Ectodermal cell (in vitro differentiated cells): ENCODE measurements at regions not wholly inside any gene's neighbourhood (a gene's known extent, or its start where the extent isn't known, plus 50 kb on each side); places are given as distances from the start of the nearest gene placed in this dataset.

Experiments
- H3K27ac ChIP-seq: 2 replicates; pipeline ENCODE4 v1.7.0; 2013; ENCODE audit warnings: mild to moderate bottlenecking, low read depth, low read length; ENCODE audit not compliant: insufficient read depth, poor library complexity, severe bottlenecking
- H3K27me3 ChIP-seq: 2 replicates; pipeline ENCODE4 v1.7.0; 2013; ENCODE audit warnings: mild to moderate bottlenecking, low read length; ENCODE audit not compliant: insufficient read depth, control insufficient read depth, poor library complexity, severe bottlenecking
- H3K36me3 ChIP-seq: one replicate; pipeline ENCODE4 v1.7.0; 2013; ENCODE audit warnings: low read length; ENCODE audit not compliant: control insufficient read depth, insufficient read depth
- H3K4me1 ChIP-seq: one replicate; pipeline ENCODE4 v1.7.0; 2013; ENCODE audit warnings: low read length; ENCODE audit not compliant: control insufficient read depth, insufficient read depth
- H3K4me3 ChIP-seq: 2 replicates; pipeline ENCODE4 v1.7.0; 2013; ENCODE audit warnings: low read depth, low read length, control low read depth; ENCODE audit not compliant: insufficient read depth
- H3K9me3 ChIP-seq: 2 replicates; pipeline ENCODE4 v1.7.0; 2013; ENCODE audit warnings: mild to moderate bottlenecking, low read length, moderate library complexity; ENCODE audit not compliant: control insufficient read depth
- WGBS, 2 experiments: methylation state at CpG; one replicate each; pipeline ENCODE4 v1.1.7; 2013; ENCODE audit warnings: missing lambda C conversion rate in 2 of 2; 5-methylcytosine and 5-hydroxymethylcytosine counted together

DNA sequence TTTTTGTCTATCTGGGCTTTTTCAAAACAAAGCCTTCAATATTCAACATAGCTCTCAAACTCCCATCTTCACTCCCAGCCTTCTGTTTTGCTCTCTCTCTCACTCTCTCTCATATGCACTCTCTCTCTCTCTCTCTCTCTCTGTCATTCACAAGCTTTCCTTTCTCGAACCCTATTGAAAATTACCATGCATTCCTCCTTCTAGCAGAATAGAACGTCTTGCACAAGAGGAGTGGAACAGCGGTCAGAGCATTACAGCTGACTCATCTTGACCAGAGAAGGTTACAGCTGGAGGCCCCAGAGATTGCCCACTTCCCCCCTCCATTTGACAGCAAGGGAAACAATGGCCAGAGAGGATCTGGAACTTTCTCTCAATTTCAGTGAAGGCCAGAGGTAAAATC lies 51.0 kb upstream of the LIFR start:
- H3K9me3 ChIP-seq, result no peaks in the 10 kb centered on the region
- no peak overlapping the region for H3K27ac ChIP-seq
- no peaks in the 10 kb centered on the region for H3K27me3 ChIP-seq
- H3K4me3 ChIP-seq, result no peak overlapping the region
- no peaks in the 10 kb centered on the region for H3K4me1 ChIP-seq
- 81% methylated on average over 3 of the region's 3 CpGs for WGBS, 2 experiments
- H3K36me3 ChIP-seq, result no peaks in the 10 kb centered on the region

DNA sequence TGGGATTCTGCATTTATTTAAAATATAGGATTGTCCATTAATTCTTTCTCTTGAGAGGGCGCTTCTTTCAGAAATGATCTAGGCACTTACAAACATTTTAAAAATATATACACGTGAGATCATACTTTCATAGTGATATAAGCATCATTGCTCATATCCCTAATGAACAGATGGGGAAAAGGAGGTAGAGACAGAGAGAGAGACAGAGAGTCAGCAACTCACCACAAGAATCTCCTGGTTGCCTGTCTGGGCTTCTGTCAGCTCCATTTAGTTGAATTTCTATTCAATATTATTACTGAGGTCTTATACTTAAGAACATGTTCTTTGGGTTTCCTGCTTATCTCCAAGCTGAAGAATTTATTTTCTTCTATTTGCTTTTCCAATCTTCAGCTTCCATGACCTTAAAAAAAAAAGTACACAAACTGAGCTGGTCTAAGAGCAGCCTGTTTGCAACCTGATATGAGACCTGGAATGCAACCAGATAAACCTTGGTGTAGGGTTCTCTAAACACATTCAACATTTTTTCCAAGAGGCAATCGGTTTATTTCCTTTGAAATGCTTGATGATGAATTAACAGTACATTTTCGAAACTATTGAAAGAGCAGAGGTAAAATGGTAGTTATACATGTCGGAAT lies 51.6 kb upstream of the LIFR start:
- no peaks in the 10 kb centered on the region for H3K4me1 ChIP-seq
- WGBS, 2 experiments, result 87 to 88% methylated on average over 3 to 5 of the region's 5 CpGs
- H3K27ac ChIP-seq, result no peak overlapping the region
- no peaks in the 10 kb centered on the region for H3K9me3 ChIP-seq
- H3K27me3 ChIP-seq, result no peaks in the 10 kb centered on the region
- H3K36me3 ChIP-seq, result no peaks in the 10 kb centered on the region
- H3K4me3 ChIP-seq, result no peak overlapping the region

DNA sequence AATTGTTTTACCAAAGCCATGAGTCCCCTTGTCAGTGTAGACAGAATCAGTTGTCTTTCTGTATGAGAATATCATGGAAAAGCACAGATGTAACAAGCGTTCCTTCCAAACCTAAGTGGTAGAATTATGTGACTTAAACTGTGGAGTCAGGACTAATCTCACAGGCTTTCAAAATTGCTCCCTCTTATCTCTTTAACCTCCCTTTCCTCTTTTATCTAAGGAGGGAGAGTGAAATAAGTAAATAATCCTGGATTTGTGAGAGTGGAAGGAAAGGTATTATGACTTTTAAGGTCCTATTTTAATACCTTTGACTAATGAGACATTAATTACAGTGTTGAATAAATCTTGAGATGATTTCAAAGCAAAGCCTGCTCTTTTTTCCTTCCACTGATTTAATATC lies 52.4 kb upstream of the LIFR start:
- no peak overlapping the region for H3K27ac ChIP-seq
- WGBS, 2 experiments, result 88% methylated on average over 1 of the region's 1 CpG
- H3K27me3 ChIP-seq, result no peaks in the 10 kb centered on the region
- no peaks in the 10 kb centered on the region for H3K36me3 ChIP-seq
- no peak overlapping the region for H3K4me3 ChIP-seq
- H3K4me1 ChIP-seq, result no peaks in the 10 kb centered on the region
- no peaks in the 10 kb centered on the region for H3K9me3 ChIP-seq

DNA sequence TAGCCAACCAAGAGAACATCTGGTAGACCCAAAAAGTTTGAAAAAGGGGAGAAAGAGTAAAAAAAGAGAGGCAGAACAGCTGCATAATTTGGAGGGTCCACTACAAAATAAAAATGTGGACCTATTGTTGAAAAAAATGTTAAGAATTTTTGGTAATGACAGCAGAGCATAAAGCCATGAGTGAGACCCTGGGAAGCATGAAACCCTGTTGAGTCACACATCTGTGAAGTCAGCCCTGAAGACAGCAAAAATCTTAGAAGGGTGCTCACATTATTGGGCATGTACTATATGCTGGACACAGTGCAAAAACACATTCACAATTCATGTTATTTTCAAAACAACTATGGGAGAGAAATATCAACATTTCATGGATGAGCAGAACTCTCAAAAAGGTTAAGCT lies 56.4 kb upstream of the LIFR start:
- H3K36me3 ChIP-seq, result no peaks in the 10 kb centered on the region
- H3K4me3 ChIP-seq, result no peak overlapping the region
- no peak overlapping the region for H3K27ac ChIP-seq
- H3K9me3 ChIP-seq, result no peaks in the 10 kb centered on the region
- H3K27me3 ChIP-seq, result no peaks in the 10 kb centered on the region
- peaks cover 3% of the 10 kb centered on the region for H3K4me1 ChIP-seq

DNA sequence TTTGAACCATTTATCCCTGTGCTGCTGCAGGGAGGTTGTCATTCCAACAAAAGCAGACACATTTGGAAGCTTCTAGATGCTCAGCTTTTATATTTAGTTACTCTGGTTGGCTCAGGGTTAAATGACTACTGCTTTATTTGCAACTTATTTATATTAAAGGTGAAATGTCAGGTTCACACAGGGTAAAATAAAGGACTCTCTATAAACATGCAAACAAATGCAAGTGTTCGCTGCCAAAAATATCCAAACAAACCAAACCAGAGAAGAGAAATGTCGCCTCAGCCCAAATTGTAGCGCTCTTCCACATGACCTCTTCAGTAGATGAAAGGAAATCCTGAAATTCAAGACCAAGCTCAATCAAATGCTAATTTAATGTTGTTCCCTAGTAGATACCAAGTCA lies 57.0 kb upstream of the LIFR start:
- H3K4me3 ChIP-seq, result no peak overlapping the region
- H3K4me1 ChIP-seq, result peaks cover 3% of the 10 kb centered on the region
- 89 to 99% methylated on average over 3 of the region's 3 CpGs for WGBS, 2 experiments
- H3K27me3 ChIP-seq, result no peaks in the 10 kb centered on the region
- no peaks in the 10 kb centered on the region for H3K36me3 ChIP-seq
- no peaks in the 10 kb centered on the region for H3K9me3 ChIP-seq
- H3K27ac ChIP-seq, result no peak overlapping the region

DNA sequence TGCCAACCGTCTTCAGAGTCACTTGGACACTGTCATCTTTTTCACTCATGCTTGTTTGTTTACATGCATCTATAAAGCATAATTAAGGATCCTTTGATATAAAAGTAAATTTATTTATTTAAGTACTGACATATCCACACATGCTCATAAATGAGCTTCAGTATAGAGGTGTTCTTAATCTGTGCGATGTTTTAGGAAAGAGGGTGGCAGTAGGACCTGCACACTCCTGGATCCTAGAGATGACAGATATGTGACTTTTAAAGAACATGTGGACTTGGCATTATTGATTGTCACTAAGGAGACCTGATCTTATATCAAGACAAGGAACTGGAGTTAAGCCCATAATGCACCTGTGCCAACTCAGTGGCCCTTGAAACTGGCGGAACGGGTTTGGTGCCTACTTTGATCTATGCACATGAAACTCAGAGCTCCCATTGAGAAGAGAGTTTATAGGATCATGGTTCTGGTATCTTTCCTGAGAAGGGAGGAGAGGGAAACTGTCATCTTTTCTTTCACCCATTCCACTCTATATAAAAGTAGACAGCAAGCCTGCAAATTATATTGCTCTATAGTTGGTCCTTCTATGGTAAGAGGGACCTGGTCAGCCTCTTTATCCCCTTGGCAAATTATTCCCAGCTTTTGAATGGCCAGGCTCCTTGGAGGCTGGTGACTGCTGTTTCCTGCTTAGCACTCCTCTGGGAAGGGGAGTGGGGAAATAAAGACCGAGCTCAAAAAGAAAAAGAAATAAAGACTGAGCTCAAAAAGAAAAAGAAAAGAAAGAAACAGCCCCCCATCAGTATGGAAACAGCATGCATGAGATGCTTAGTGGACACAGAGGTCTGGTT lies 57.8 kb upstream of the LIFR start:
- Histone ChIP-seq H3K4me3 (no peak overlapping the region), H3K4me1 (peaks cover 3% of the 10 kb centered on the region), H3K27me3 (no peaks in the 10 kb centered on the region), H3K36me3 (no peaks in the 10 kb centered on the region), H3K27ac (no peak overlapping the region), H3K9me3 (no peaks in the 10 kb centered on the region)
- 91 to 95% methylated on average over 5 of the region's 5 CpGs for WGBS, 2 experiments

DNA sequence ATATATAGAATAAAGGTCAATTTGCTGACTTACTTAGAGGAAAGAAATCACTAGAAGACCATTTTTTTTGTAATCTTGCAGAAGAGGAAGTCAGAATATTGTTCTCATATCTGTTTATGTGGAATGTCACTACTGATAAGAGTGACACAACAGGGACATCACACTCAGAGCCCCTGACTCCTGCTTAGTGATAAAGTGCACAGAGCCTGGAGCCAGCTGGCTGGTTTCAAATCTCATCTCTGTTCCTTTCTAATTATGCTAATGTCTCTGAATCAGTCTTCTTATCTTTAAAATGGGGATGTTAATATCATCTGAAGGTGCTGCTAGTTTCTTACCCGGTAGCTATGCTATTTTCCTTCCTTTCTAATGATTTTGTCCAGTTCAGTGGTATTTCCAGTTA lies 58.6 kb upstream of the LIFR start:
- 90 to 96% methylated on average over 1 of the region's 1 CpG for WGBS, 2 experiments
- peaks cover 3% of the 10 kb centered on the region for H3K4me1 ChIP-seq
- no peaks in the 10 kb centered on the region for H3K36me3 ChIP-seq
- no peak overlapping the region for H3K27ac ChIP-seq
- no peaks in the 10 kb centered on the region for H3K27me3 ChIP-seq
- no peaks in the 10 kb centered on the region for H3K9me3 ChIP-seq
- H3K4me3 ChIP-seq, result no peak overlapping the region

DNA sequence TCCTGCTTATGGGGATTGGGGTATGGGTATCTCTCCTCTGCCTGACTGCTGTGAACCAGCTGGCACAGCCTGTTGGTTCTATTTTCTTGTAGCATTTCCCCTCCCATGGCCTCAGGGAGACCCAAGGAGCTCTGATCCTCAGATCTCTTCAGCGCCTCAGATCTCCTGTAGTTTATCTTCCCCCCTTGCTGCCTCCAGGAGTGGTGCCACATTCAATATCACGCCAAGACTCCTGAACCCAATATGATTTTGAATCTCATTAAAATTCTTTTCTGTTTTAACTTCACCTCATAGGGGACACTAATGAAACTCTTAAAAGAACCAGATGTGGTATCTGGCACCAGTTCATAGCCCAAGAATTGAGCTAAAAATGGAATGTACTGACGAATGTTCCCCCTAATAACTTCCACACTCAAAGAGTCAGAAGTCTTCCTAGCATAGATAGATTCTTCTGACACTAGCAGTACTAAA lies 59.6 kb upstream of the LIFR start:
- Histone ChIP-seq H3K27me3 (no peaks in the 10 kb centered on the region), H3K36me3 (no peaks in the 10 kb centered on the region), H3K4me1 (peaks cover 3% of the 10 kb centered on the region), H3K9me3 (no peaks in the 10 kb centered on the region), H3K4me3 (no peak overlapping the region), H3K27ac (no peak overlapping the region)
- 89 to 90% methylated on average over 3 of the region's 3 CpGs for WGBS, 2 experiments

DNA sequence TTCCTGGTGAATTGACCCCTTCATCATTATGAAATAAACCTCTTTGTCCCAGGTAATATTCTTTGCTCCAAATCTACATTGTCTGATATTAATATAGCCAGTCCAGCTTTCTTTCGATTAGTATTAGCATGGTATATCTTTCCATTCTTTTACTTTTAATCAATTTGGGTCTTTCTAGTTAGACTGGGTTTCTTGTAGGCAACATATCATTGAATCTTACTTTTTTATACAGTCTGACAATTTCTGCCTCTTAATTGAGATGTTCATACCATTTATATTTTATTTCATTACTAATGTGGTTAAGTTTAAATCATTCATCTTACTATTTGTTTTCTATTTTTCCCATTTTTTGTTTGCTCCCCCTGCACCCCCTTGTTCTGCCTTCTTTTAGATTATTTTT lies 61.7 kb upstream of the LIFR start:
- Histone ChIP-seq H3K27me3 (no peaks in the 10 kb centered on the region), H3K4me3 (no peak overlapping the region), H3K4me1 (peaks cover 3% of the 10 kb centered on the region), H3K9me3 (no peaks in the 10 kb centered on the region), H3K27ac (no peak overlapping the region), H3K36me3 (no peaks in the 10 kb centered on the region)
- WGBS, 2 experiments, result 100% methylated on average over 1 of the region's 1 CpG; no CpG with 5 or more reads in 1 of the 2 experiments

DNA sequence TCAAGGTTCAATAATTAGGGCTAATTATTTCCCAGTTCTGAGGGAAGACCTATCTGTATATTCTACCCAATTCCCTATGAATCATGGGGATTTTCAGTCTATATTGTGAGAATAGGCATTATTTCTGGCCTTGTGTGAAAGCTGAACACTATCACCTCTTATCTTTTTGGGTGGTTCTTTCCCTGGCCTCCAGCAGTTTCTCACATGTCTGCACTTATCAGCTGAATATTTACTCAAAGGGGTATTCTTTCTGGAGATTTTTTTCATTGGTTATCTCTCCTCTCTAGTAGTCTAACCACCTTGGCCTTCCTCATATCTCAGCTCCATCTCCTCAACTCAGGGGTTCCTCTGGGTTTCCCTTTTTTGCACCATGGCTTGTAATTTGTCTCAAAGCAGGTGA lies 64.9 kb upstream of the LIFR start:
- Histone ChIP-seq H3K36me3 (no peaks in the 10 kb centered on the region), H3K4me1 (no peaks in the 10 kb centered on the region), H3K9me3 (no peaks in the 10 kb centered on the region), H3K4me3 (no peak overlapping the region), H3K27ac (no peak overlapping the region), H3K27me3 (no peaks in the 10 kb centered on the region)
